Activated T-helper 17 cell treated with anti-CD3 and anti-CD28 coated beads, Interleukin-2, amount 50 U/mL, for 72 hours (primary cell): ENCODE measurements at regions not wholly inside any gene's neighbourhood (a gene's known extent, or its start where the extent isn't known, plus 50 kb on each side); places are given as distances from the start of the nearest gene placed in this dataset.

Source experiments
- ATAC-seq: fragments of 150-1000 bp; cut with Tn5 transposase; replicated peaks from 2 replicates; pipeline ENCODE4 v1.10.0; 2021; ENCODE audit warnings: mild to moderate bottlenecking, moderate library complexity
- H3K27ac Mint-ChIP-seq: one replicate; pipeline ENCODE4 v1.8.0; 2022; ENCODE audit warnings: mixed read lengths
- H3K27me3 Mint-ChIP-seq: one replicate; pipeline ENCODE4 v1.8.0; 2022; ENCODE audit warnings: mixed read lengths
- H3K36me3 Mint-ChIP-seq: one replicate; pipeline ENCODE4 v1.8.0; 2022; ENCODE audit warnings: low read depth, mild to moderate bottlenecking, mixed read lengths
- H3K4me1 Mint-ChIP-seq: one replicate; pipeline ENCODE4 v1.8.0; 2022; ENCODE audit warnings: mixed read lengths
- H3K4me3 Mint-ChIP-seq: one replicate; pipeline ENCODE4 v1.8.0; 2022; ENCODE audit warnings: mild to moderate bottlenecking, mixed read lengths
- H3K9me3 Mint-ChIP-seq: one replicate; pipeline ENCODE4 v1.8.0; 2022; ENCODE audit warnings: mixed read lengths

DNA sequence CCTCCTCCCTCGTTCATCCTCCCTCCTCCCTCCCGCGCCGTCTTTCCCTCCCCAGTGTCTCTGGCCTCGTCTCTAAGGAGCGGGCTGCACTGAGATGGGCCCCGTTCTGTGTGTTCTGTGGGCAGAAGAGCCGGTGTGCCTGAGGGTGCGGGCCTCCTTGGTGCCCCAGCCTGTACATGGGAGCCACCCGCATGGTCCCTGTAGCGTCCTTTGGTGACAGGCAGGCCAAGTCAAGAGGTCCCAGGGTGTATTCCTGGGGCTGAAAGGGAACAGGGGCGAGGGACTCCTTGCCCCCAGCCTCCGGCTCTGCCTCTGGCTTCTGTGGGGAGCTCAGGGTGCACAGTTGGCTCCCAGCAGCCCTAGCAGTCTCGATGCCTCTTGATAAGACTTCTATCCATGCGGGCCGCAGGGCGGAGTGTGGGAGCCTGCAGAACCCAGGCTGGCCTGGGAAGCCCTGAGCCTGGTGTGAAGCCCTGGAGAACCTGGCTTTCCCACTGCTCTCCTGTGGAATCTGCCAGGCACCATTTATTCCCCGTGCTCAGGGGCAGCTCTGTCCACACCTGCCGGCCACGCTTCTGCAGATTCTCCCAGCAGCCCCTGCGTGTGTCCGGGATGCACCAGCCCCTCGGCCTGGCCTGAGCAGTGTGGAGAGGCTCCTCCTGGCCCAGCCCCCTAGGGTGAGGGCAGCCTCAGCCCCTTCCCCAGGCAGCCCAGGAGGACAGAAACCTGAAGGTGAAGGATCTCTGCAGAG lies 181.3 kb downstream of the KIF26A start:
- Mint-ChIP-seq H3K27me3 (peaks cover 3% of the 10 kb centered on the region), H3K36me3 (no peaks in the 10 kb centered on the region), H3K9me3 (no peaks in the 10 kb centered on the region), H3K4me1 (no peaks in the 10 kb centered on the region), H3K4me3 (no peak overlapping the region), H3K27ac (no peak overlapping the region)
- ATAC-seq: no peak

DNA sequence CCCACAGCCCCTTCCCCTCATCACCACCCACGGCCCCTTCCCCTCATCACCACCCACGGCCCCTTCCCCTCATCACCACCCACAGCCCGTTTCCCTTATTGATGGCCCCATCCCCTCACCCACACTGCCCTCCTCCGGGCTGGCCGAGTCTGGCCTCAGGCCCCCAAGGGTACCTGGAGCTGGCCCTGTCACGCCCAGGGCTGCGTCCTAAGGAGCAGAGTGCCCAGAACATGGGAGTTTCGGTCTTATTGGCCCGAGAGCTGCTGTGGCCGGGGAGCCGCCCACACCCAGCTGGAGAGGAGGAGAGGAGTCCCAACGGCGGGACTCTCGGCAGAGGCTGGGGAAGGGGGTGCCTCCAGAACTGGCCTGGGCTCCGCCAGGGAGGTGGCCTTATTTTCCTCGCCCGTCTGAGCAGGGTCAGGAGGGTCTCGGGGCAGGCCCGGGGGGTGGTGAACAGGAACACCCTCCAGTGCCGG lies 182.3 kb downstream of the KIF26A start:
- no peaks in the 10 kb centered on the region for H3K36me3 Mint-ChIP-seq
- no peak overlapping the region for H3K4me3 Mint-ChIP-seq
- ATAC-seq: no peak
- no peaks in the 10 kb centered on the region for H3K4me1 Mint-ChIP-seq
- H3K27me3 Mint-ChIP-seq: peaks cover 3% of the 10 kb centered on the region
- no peaks in the 10 kb centered on the region for H3K9me3 Mint-ChIP-seq
- no peak overlapping the region for H3K27ac Mint-ChIP-seq

DNA sequence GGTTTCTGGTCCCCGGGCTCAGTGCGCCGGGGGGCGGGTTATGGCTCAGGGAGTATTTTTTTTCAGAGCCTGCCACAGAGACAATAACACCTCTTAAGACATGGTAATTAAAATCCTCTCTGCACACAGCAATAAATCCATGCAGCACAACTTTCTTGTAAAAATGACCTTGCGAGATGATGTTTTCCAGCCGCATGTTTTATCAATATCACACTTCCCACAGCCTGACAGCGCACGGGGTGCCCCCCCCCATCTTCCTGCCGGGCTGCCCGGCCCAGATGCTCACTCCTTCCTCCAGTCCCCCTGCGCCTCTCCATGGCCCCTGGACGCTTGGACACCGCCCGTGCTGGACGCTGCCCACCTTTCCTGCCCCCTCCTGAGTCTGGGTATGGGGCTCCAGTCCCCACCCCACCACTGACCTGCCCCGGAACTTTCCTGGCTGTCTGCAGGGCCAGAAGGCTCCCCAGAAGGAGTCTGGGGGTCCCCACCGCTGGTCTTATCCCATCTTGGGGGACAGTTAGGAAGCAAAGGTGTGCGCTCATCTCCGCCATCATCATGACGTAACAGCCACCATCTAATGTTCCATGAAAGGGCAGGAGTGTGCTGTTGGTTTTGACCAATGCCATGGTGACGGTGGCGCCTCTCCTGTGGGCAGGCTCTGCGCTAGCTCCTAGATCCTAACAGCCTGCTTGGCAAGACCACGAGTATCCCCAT lies 182.9 kb downstream of the KIF26A start:
- Mint-ChIP-seq H3K4me1 (no peaks in the 10 kb centered on the region), H3K27me3 (peaks cover 3% of the 10 kb centered on the region), H3K9me3 (no peaks in the 10 kb centered on the region), H3K27ac (no peak overlapping the region), H3K36me3 (no peaks in the 10 kb centered on the region), H3K4me3 (no peak overlapping the region)
- no peak for ATAC-seq

- H3K4me3 Mint-ChIP-seq: no peak overlapping the region
- no peaks in the 10 kb centered on the region for H3K4me1 Mint-ChIP-seq
- ATAC-seq: no peak
- H3K27me3 Mint-ChIP-seq: peaks cover 3% of the 10 kb centered on the region
- H3K9me3 Mint-ChIP-seq: no peaks in the 10 kb centered on the region
- H3K27ac Mint-ChIP-seq: no peak overlapping the region
- no peaks in the 10 kb centered on the region for H3K36me3 Mint-ChIP-seq
Observed at GRCh38 chr14:104321802-104322130, 183.4 kb downstream of the KIF26A start.

- ATAC-seq: no peak
- Mint-ChIP-seq H3K4me1 (no peaks in the 10 kb centered on the region), H3K27me3 (peaks cover 3% of the 10 kb centered on the region), H3K4me3 (no peak overlapping the region), H3K27ac (no peak overlapping the region), H3K36me3 (no peaks in the 10 kb centered on the region), H3K9me3 (no peaks in the 10 kb centered on the region)
Observed at GRCh38 chr14:104322531-104323366, 184.4 kb downstream of the KIF26A start.

DNA sequence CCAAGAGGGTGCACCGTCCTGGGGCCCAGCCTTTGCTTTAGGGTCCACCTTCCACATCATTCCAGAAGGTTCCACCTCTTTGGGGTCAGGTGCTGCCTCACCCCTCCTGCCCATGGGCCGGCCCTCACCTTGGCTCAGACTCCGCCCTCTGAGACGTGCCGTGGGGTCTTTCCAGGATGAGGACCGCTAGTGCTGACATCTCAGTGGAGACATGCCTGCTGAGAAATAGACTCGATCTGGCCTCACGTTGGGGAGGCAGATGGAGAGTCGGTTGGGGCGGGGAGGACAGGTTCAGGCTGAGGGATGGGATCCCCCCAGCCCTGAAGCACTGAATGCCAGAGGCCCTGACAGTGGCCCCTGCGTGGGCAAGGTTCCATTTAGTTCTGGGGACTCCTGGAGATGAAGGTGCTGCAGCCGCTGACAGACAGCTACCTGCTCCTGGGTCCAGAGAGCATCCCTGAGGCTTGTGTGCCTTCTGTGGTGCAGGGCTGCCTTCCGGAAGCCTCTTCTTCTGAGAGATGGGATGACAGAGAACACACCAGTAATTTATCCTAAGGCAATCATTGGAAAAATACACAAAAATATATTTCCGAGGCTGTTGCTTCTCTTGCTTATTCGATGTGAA lies 185.3 kb downstream of the KIF26A start:
- peaks cover 3% of the 10 kb centered on the region for H3K27me3 Mint-ChIP-seq
- no peak overlapping the region for H3K4me3 Mint-ChIP-seq
- no peak overlapping the region for H3K27ac Mint-ChIP-seq
- no peaks in the 10 kb centered on the region for H3K9me3 Mint-ChIP-seq
- H3K4me1 Mint-ChIP-seq: no peaks in the 10 kb centered on the region
- ATAC-seq: no peak
- H3K36me3 Mint-ChIP-seq: no peaks in the 10 kb centered on the region

DNA sequence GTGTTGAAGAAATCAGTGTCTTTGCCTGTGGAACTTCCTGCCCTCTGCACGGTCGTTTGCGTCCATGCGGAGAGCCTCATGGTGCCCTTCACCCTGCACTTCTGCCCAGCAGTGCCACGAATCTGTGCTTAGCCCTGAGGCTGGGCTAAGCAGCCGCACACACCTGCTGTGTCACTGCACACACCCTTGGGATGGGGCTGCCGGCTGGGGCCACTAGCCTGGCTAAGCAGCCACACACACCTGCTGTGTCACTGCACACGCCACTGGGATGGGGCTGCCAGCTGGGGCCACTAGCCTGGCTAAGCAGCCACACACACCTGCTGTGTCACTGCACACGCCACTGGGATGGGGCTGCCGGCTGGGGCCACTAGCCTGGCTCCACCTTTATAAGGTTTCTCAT lies 188.5 kb downstream of the KIF26A start:
- H3K27ac Mint-ChIP-seq: no peak overlapping the region
- peaks cover 3% of the 10 kb centered on the region for H3K27me3 Mint-ChIP-seq
- H3K4me3 Mint-ChIP-seq: no peak overlapping the region
- ATAC-seq: no peak
- H3K36me3 Mint-ChIP-seq: no peaks in the 10 kb centered on the region
- no peaks in the 10 kb centered on the region for H3K4me1 Mint-ChIP-seq
- H3K9me3 Mint-ChIP-seq: peaks cover 14% of the 10 kb centered on the region

GRCh38 chr14:104328607-104329006 lies 190.2 kb downstream of the KIF26A start:
- Mint-ChIP-seq H3K36me3 (no peaks in the 10 kb centered on the region), H3K4me3 (no peak overlapping the region), H3K4me1 (no peaks in the 10 kb centered on the region), H3K27ac (no peak overlapping the region), H3K27me3 (no peaks in the 10 kb centered on the region), H3K9me3 (peaks cover 14% of the 10 kb centered on the region)
- ATAC-seq: no peak

GRCh38 chr14:104329793-104330192 lies 191.4 kb downstream of the KIF26A start:
- H3K9me3 Mint-ChIP-seq: peaks cover 14% of the 10 kb centered on the region
- no peak overlapping the region for H3K4me3 Mint-ChIP-seq
- H3K4me1 Mint-ChIP-seq: no peaks in the 10 kb centered on the region
- no peaks in the 10 kb centered on the region for H3K36me3 Mint-ChIP-seq
- H3K27ac Mint-ChIP-seq: no peak overlapping the region
- H3K27me3 Mint-ChIP-seq: no peaks in the 10 kb centered on the region
- ATAC-seq: no peak

- Mint-ChIP-seq H3K36me3 (no peaks in the 10 kb centered on the region), H3K9me3 (peaks cover 14% of the 10 kb centered on the region), H3K27ac (no peak overlapping the region), H3K4me3 (no peak overlapping the region), H3K4me1 (no peaks in the 10 kb centered on the region), H3K27me3 (no peaks in the 10 kb centered on the region)
- no peak for ATAC-seq
Observed at GRCh38 chr14:104331871-104332605, 193.7 kb downstream of the KIF26A start.

DNA sequence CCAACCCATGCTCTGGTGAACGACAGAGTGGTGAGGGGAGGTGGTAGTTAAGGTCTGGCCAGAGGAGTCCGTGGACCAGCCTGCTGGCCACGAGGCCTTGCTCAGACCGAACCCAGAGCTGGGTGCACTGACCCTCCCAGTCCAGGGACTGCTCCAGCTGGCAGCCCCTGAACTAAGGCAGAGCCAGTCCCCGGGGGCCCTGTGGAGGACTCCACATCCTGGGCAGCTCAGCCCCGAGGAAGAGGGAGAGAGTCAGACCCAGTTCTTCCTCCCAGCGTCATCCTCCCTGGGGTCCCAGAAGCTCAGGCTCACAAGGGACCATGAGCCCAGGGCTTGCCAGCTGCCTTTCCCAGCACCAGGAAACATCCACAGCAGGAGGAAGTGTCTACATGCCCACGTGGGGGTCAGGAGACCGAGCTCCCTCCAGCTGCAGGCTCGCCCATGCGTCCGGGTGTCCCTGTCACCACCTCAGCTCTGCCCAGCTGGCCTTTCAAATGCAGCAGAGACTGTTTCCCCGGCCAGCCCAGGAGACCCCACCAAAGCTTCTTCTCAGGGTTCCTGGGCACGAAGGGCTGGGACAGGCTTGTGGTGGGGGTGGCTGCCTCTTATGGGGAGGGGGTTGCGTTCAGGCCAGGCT lies 194.4 kb downstream of the KIF26A start:
- no peaks in the 10 kb centered on the region for H3K36me3 Mint-ChIP-seq
- H3K27ac Mint-ChIP-seq: no peak overlapping the region
- no peaks in the 10 kb centered on the region for H3K4me1 Mint-ChIP-seq
- no peak overlapping the region for H3K4me3 Mint-ChIP-seq
- no peak for ATAC-seq
- no peaks in the 10 kb centered on the region for H3K27me3 Mint-ChIP-seq
- peaks cover 14% of the 10 kb centered on the region for H3K9me3 Mint-ChIP-seq

- no peak for ATAC-seq
- Mint-ChIP-seq H3K36me3 (no peaks in the 10 kb centered on the region), H3K4me1 (no peaks in the 10 kb centered on the region), H3K9me3 (peaks cover 25% of the 10 kb centered on the region), H3K27ac (no peak overlapping the region), H3K4me3 (no peak overlapping the region), H3K27me3 (peaks cover 4% of the 10 kb centered on the region)
Observed at GRCh38 chr14:104333646-104334423, 195.4 kb downstream of the KIF26A start.
